Suppressor macrophage treated with lipopolysaccharide for 4 hours (primary cell): ENCODE measurements at regions not wholly inside any gene's neighbourhood (a gene's known extent, or its start where the extent isn't known, plus 50 kb on each side); places are given as distances from the start of the nearest gene placed in this dataset.

Experiments used
- DNase-seq: peaks from one replicate; pipeline ENCODE4 v3.0.0-alpha.2; 2020

- DNase-seq, result peak; percentile 63
These were observed 366.8 kb upstream of the ZNF385D start for GRCh38 chr3:22117751-22118346.

GRCh38 chr3:22118542-22118941 is 367.5 kb upstream of the ZNF385D start:
- DNase-seq, result no peak

- DNase-seq, result no peak
These were observed 370.2 kb upstream of the ZNF385D start for GRCh38 chr3:22121068-22121701.

GRCh38 chr3:22122567-22122966 is 371.6 kb upstream of the ZNF385D start:
- peak; percentile 60 for DNase-seq

- no peak for DNase-seq
These were observed 378.1 kb upstream of the ZNF385D start for GRCh38 chr3:22129101-22129500.

GRCh38 chr3:22141769-22142168 is 390.8 kb upstream of the ZNF385D start:
- no peak for DNase-seq

GRCh38 chr3:22147161-22147560 is 396.2 kb upstream of the ZNF385D start:
- DNase-seq, result no peak

- DNase-seq, result no peak
These were observed 405.9 kb upstream of the ZNF385D start for GRCh38 chr3:22156868-22157267.

GRCh38 chr3:22157848-22158247 is 406.8 kb upstream of the ZNF385D start:
- DNase-seq, result no peak

- DNase-seq, result no peak
These were observed 408.1 kb upstream of the ZNF385D start for GRCh38 chr3:22159004-22159695.

GRCh38 chr3:22161315-22161714 is 410.3 kb upstream of the ZNF385D start:
- DNase-seq, result no peak

- no peak for DNase-seq
These were observed 419.4 kb upstream of the ZNF385D start for GRCh38 chr3:22170370-22170769.

- no peak for DNase-seq
These were observed 422.0 kb upstream of the ZNF385D start for GRCh38 chr3:22172964-22173363.

- DNase-seq, result peak; percentile 1
These were observed 424.9 kb upstream of the ZNF385D start for GRCh38 chr3:22175947-22176346.

- no peak for DNase-seq
These were observed 425.9 kb upstream of the ZNF385D start for GRCh38 chr3:22176911-22177310.

GRCh38 chr3:22189616-22190015 is 438.6 kb upstream of the ZNF385D start:
- no peak for DNase-seq

- no peak for DNase-seq
These were observed 448.1 kb upstream of the ZNF385D start for GRCh38 chr3:22199095-22199494.

GRCh38 chr3:22208844-22209243 is 457.8 kb upstream of the ZNF385D start:
- DNase-seq, result no peak

- no peak for DNase-seq
These were observed 458.6 kb upstream of the ZNF385D start for GRCh38 chr3:22209578-22209977.

GRCh38 chr3:22210693-22211092 is 459.7 kb upstream of the ZNF385D start:
- no peak for DNase-seq

GRCh38 chr3:22216601-22217000 is 465.6 kb upstream of the ZNF385D start:
- DNase-seq, result no peak

GRCh38 chr3:22225161-22225560 is 474.2 kb upstream of the ZNF385D start:
- no peak for DNase-seq

GRCh38 chr3:22228705-22229104 is 477.7 kb upstream of the ZNF385D start:
- DNase-seq, result no peak

GRCh38 chr3:22231061-22231460 is 480.1 kb upstream of the ZNF385D start:
- peak; percentile 24 for DNase-seq
